ENCODE measurements at regions not wholly inside any gene's neighbourhood (a gene's known extent, or its start where the extent isn't known, plus 50 kb on each side); places are given as distances from the start of the nearest gene placed in this dataset.

DNA sequence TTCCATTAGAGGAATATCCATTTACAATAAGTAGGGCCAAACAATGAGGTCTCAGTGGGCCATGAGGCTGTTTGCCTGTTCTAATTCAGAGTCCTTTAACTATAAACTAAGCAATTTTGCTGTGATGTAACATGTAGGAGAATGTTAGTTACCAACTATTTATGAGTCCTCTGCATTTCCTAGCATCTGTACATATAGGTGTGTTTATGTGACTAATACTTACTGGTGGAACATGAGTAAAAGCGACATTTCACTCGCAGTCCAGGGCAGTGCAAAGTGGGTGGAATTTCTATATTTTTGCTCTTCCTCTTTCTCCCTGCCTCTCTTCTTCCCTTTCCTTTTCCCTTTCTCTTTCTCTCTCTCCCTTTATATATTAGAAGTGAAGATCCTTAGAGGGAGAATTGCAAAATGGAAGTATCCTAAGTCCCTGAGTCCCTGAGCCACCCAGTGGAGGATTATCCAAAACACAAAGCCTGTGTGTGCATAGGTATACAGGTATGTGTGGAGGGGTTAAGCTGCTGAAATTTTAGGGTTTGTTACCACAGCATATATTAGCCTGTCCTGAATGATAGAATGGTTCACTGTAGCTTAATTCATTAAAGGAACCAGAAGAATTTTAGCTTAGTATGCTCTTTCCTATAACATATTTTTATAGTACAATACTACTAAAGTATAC is 487.0 kb upstream of the FANCL start:
- TF ChIP-seq, protein P1, sequence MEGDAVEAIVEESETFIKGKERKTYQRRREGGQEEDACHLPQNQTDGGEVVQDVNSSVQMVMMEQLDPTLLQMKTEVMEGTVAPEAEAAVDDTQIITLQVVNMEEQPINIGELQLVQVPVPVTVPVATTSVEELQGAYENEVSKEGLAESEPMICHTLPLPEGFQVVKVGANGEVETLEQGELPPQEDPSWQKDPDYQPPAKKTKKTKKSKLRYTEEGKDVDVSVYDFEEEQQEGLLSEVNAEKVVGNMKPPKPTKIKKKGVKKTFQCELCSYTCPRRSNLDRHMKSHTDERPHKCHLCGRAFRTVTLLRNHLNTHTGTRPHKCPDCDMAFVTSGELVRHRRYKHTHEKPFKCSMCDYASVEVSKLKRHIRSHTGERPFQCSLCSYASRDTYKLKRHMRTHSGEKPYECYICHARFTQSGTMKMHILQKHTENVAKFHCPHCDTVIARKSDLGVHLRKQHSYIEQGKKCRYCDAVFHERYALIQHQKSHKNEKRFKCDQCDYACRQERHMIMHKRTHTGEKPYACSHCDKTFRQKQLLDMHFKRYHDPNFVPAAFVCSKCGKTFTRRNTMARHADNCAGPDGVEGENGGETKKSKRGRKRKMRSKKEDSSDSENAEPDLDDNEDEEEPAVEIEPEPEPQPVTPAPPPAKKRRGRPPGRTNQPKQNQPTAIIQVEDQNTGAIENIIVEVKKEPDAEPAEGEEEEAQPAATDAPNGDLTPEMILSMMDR (IDR thresholded peaks at IDR 0.05; ENCODE audit: insufficient read depth, low read length, poor library complexity, severe bottlenecking), result no peak
- DNase-seq (ENCODE audit: low read depth), result no peak
- H3K4me3 ChIP-seq (ENCODE audit: low read depth, low read length), result no peak overlapping the region

DNA sequence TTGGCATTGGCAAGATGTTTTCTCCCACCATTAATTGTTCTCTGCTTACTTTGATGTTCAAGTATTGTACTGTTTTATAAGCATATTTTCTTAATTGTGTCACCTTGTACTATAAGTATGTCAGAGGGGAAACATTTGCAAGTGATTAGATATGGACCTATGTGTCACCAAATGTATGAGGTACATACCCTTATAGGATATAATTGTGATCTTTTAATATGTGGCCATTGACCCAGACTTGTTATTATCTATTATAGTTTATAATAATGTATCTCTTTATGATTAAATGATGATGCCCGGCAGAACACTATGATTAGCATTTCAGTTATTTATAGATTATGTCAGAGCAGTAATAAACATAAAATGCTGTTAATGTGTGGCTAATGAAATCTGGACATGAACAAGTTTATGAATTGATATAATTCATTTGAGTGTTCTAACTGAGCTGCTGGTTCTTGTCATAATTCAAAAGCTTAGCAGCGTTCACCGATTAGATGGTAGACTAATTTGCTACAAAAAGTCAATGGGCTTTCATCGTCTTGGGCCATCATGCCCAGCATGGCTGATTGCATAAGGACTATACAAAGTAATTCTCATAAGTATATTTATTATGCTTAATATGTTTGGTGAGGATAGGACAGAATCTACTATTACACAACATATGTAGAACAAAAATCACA is 480.9 kb upstream of the FANCL start:
- TF ChIP-seq, protein P1 (IDR thresholded peaks at IDR 0.05; ENCODE audit: insufficient read depth, low read length, poor library complexity, severe bottlenecking), result no peak
- Histone ChIP-seq H3K27me3 (ENCODE audit: control insufficient read depth, insufficient read depth, low read length) (no peaks in the 10 kb centered on the region), H3K36me3 (ENCODE audit: control insufficient read depth, insufficient read depth, low read length) (no peaks in the 10 kb centered on the region), H3K4me3 (ENCODE audit: low read depth, low read length) (no peak overlapping the region)
- DNase-seq (ENCODE audit: low read depth), result no peak

More for the DNA sequence above, 487.0 kb upstream of the FANCL start:
- no peaks in the 10 kb centered on the region for H3K36me3 ChIP-seq (ENCODE audit: control insufficient read depth, insufficient read depth, low read length)
- H3K27me3 ChIP-seq (ENCODE audit: control insufficient read depth, insufficient read depth, low read length), result no peaks in the 10 kb centered on the region

DNA sequence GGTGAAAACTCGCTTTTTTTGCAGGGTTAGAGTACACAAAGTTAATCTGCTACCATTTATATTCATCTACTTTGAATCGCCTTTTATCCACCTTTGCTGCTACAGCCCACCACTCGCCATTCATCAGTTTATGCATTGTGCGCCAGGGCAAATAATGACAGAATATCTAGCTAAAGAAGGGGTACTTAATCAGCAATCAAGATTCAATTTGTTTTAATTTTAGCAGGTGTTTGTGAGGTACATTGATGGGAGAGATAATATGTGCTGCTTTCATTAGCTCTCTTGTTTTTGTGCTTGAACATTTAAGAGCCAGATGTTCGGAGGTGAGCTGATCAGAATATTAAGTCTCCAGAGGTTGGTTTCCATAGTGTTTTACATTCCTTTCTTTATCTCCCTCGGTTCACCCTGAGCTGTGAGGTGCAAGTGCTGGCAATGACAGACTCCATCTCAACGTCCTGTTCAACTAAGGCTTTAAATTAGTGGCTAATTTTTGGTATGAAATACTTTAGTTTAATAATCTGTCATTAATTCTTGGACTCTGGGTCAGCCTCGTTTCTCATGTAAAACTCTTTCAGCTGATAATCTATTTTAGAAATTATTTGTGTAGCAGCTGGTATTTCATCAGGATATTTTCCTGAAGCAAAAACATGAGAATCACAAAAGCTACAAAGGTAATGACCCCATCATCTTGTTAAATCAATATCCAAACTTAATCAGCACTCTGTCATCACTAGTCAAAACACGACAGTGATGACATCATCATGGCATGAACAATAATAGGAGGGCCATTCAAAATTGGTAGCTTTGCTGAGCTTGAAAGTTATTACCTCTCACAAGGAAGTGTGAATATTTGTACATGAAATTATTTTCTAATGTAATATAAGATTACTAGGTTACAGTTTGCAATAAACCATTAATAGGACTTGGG is 479.9 kb upstream of the FANCL start:
- Histone ChIP-seq H3K4me3 (ENCODE audit: low read depth, low read length) (no peak overlapping the region), H3K27me3 (ENCODE audit: control insufficient read depth, insufficient read depth, low read length) (no peaks in the 10 kb centered on the region), H3K36me3 (ENCODE audit: control insufficient read depth, insufficient read depth, low read length) (no peaks in the 10 kb centered on the region)
- TF ChIP-seq, protein P1 (IDR thresholded peaks at IDR 0.05; ENCODE audit: insufficient read depth, low read length, poor library complexity, severe bottlenecking), result no peak
- DNase-seq (ENCODE audit: low read depth), result no peak

DNA sequence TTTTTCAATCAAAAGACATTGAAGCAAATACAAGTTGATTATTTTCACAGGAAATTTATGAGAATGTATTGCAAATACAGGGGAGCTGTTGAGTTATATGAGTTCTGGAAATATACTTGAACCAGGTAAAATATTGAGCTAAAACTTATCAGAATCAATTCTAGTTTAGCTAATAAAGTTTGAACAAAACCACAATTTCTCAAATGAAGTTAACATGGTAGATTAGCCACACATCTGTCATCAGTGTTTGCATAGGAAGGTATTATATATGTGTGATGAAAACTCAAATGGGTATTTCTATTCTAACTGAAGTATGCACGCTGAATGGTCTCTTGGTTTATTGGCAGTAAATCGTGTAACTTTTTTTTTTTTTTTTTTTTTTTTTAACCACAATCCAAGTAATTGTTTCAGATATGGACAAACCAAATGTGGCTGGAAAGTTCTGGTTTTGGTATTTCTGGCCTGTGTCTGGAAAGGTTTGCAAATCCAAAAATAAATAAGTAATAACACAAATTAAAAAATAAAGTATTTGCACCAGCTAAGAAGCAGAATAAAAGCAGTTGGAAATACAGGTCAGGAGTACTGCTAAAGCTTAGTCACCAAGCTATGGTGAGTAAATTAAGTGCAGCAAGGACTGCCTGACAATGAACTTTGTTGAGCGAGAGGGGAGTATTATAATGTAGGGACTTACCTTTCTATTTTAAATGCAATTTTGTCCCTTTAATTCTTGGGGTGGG is 479.1 kb upstream of the FANCL start:
- TF ChIP-seq, protein P1 (IDR thresholded peaks at IDR 0.05; ENCODE audit: insufficient read depth, low read length, poor library complexity, severe bottlenecking), result no peak
- no peak overlapping the region for H3K4me3 ChIP-seq (ENCODE audit: low read depth, low read length)
- H3K27me3 ChIP-seq (ENCODE audit: control insufficient read depth, insufficient read depth, low read length), result no peaks in the 10 kb centered on the region

DNA sequence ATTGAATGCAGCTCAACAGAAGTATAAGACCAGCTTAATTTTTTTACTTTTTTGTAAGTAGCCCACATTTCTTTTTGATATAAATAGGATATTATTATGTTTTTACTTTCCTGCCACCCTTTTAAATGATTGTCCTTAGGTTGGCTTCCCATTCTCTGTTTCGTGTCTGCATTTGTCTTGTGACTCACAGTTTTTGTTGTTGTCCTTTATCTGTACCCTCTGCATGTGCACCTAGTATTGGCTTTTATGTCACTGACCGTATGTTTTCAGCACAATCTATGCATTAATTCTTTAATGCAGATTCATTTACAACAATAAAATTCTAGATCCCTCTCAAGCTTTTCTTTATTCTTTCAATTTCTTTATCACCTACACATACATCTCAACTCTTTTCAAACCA is 474.2 kb upstream of the FANCL start:
- Histone ChIP-seq H3K36me3 (ENCODE audit: control insufficient read depth, insufficient read depth, low read length) (no peaks in the 10 kb centered on the region), H3K27me3 (ENCODE audit: control insufficient read depth, insufficient read depth, low read length) (no peaks in the 10 kb centered on the region), H3K4me3 (ENCODE audit: low read depth, low read length) (no peak overlapping the region)
- DNase-seq (ENCODE audit: low read depth), result no peak
- TF ChIP-seq, protein P1 (IDR thresholded peaks at IDR 0.05; ENCODE audit: insufficient read depth, low read length, poor library complexity, severe bottlenecking), result no peak

More for the DNA sequence above, 479.1 kb upstream of the FANCL start:
- no peak for DNase-seq (ENCODE audit: low read depth)
- no peaks in the 10 kb centered on the region for H3K36me3 ChIP-seq (ENCODE audit: control insufficient read depth, insufficient read depth, low read length)

Data from kidney epithelial cell (primary cell).